Right atrium auricular region (tissue), 2 donors: ENCODE measurements at regions not wholly inside any gene's neighbourhood (a gene's known extent, or its start where the extent isn't known, plus 50 kb on each side); places are given as distances from the start of the nearest gene placed in this dataset.
A peak's percentile ranks its signal among the peaks of the same experiment; 100 is the strongest.

Source experiments
- DNase-seq: peaks from one replicate; pipeline ENCODE4 v3.0.0-alpha.2; 2019; ENCODE audit warnings: low spot score
- H3K27ac ChIP-seq, 2 donors: fragments of 200-600 bp; sonication (generic); 1 replicate in 1 of 2; 2 replicates in 1 of 2; pipeline ENCODE4 v1.5.1; 2016 to 2019
- H3K27me3 ChIP-seq, 2 donors: fragments of 200-600 bp; sonication (generic); one replicate each; pipeline versions ENCODE4 v1.5.1 to v1.6.0; 2017 to 2019
- H3K36me3 ChIP-seq: fragments of 200-600 bp; sonication (generic); one replicate; pipeline ENCODE4 v1.5.1; 2016
- H3K4me1 ChIP-seq, 2 donors: fragments of 200-600 bp; sonication (generic); one replicate each; pipeline versions ENCODE4 v1.5.1 to v1.6.0; 2017 to 2019
- H3K4me3 ChIP-seq, 2 donors: fragments of 200-600 bp; sonication (generic); 1 replicate in 1 of 2; 2 replicates in 1 of 2; pipeline ENCODE4 v1.5.1; 2017 to 2019; ENCODE audit warnings: mild to moderate bottlenecking in 1 of 2, moderate library complexity in 1 of 2
- H3K9me3 ChIP-seq, 2 donors: fragments of 200-600 bp; sonication (generic); one replicate each; pipeline ENCODE4 v1.5.1; 2019
- TF ChIP-seq, protein P1 (sequence below), 2 donors: fragments of 200-600 bp; sonication (generic); IDR thresholded peaks; one replicate each; pipeline ENCODE4 v1.5.1; 2019; ENCODE audit warnings: antibody characterized with exemption in 2 of 2

DNA sequence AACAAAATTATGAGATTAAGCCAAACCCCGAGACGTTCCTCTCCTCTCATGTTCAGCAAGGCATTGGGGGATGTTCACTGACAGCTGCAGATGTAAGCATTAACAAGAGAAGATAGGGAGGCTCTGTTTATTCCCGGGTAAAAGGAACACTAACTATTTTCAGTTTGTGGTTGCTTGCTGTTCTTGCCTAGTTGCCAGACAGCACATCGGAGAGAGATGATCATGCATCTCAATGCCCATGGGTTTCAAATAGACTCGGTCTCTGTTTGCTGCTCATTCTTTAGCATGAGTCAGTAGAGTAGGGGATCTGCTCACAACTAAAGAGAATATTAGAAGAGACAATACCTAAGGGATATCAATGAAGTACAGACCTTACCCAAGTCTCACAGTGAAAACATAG, 78.3 kb downstream of the TMEM100 start:
- DNase-seq: no peak
- H3K36me3 ChIP-seq: no peaks in the 10 kb centered on the region
- TF ChIP-seq, protein P1, sequence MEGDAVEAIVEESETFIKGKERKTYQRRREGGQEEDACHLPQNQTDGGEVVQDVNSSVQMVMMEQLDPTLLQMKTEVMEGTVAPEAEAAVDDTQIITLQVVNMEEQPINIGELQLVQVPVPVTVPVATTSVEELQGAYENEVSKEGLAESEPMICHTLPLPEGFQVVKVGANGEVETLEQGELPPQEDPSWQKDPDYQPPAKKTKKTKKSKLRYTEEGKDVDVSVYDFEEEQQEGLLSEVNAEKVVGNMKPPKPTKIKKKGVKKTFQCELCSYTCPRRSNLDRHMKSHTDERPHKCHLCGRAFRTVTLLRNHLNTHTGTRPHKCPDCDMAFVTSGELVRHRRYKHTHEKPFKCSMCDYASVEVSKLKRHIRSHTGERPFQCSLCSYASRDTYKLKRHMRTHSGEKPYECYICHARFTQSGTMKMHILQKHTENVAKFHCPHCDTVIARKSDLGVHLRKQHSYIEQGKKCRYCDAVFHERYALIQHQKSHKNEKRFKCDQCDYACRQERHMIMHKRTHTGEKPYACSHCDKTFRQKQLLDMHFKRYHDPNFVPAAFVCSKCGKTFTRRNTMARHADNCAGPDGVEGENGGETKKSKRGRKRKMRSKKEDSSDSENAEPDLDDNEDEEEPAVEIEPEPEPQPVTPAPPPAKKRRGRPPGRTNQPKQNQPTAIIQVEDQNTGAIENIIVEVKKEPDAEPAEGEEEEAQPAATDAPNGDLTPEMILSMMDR (IDR thresholded peaks at IDR 0.05): no peak
- no peaks in the 10 kb centered on the region for H3K9me3 ChIP-seq
- H3K4me1 ChIP-seq: peaks cover 0 to 5% of the 10 kb centered on the region in 2 donors
- no peaks in the 10 kb centered on the region for H3K27me3 ChIP-seq
- H3K27ac ChIP-seq: no peak overlapping the region
- H3K4me3 ChIP-seq: no peak overlapping the region

DNA sequence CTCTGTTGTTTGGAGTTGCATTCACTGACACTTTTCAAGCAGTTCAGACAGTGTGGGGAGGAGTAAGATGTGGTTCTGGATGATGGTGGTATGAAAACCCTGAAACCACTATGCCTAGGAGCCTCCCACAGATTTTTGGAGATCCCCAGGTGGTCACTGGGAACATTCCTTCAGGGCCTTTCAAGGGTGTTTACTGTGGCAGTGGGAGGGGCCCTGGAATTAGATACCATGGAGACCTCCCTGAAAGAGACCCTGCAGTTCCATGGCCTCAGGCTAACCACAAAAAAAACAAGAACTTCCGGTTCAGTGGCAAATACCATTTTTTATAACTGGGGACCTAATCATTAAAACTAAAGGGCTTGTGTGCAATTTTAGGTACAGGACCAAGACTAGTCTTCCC, 79.9 kb downstream of the TMEM100 start:
- H3K36me3 ChIP-seq: no peaks in the 10 kb centered on the region
- DNase-seq: no peak
- TF ChIP-seq, protein P1 (IDR thresholded peaks at IDR 0.05): no peak

DNA sequence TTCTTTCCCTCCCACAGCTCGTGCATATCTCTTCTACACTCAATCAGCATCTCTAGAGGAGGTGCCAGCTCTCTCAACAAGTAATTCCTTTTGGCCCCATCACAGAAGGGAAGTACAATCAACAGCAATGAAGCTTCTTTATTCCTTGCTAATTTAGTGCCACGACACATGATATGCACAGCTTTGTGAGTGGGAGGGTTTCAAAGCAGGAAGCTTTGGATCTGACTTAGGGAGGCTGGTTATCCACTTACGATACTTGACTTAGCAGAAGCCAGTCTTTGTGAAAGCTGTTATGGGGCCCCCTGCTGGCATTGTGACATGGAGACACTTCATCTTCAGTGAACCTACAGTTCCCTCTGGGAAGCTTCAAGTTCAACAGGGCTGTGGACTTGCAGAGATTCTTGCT, 81.0 kb downstream of the TMEM100 start:
- Histone ChIP-seq H3K27me3 (no peaks in the 10 kb centered on the region), H3K4me3 (no peak overlapping the region), H3K4me1 (peaks cover 0 to 10% of the 10 kb centered on the region in 2 donors), H3K9me3 (no peaks in the 10 kb centered on the region), H3K36me3 (no peaks in the 10 kb centered on the region), H3K27ac (no peak overlapping the region)
- TF ChIP-seq, protein P1 (IDR thresholded peaks at IDR 0.05): peak; percentile 47 to 73
- DNase-seq: peak; percentile 81

More for the DNA sequence above, 79.9 kb downstream of the TMEM100 start:
- Histone ChIP-seq H3K27me3 (no peaks in the 10 kb centered on the region), H3K4me1 (peaks cover 0 to 10% of the 10 kb centered on the region in 2 donors), H3K9me3 (no peaks in the 10 kb centered on the region), H3K4me3 (no peak overlapping the region), H3K27ac (no peak overlapping the region)

DNA sequence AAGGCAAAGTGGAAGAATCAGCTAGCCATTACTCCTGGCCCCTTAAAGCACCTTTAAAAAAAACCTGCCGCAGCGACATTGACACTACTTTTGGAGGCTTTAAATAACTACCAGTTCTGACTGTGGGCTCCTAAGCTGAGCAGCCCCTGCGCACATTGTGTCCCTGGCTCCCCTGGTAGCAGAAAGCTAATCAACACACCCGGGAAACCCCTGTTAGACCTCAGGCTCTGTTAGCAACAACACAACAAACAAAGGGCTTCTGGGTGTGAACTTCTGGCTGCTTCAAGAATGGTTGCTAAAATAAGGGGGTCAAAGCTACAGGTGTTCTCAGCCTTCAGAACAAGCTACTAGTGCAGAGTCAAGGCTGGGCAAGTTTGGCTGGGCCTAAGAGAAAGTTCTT, 83.6 kb downstream of the TMEM100 start:
- TF ChIP-seq, protein P1 (IDR thresholded peaks at IDR 0.05): no peak
- peak overlapping the region in 1 of 2 donors; percentile 2 for H3K27ac ChIP-seq
- H3K27me3 ChIP-seq: no peaks in the 10 kb centered on the region
- H3K36me3 ChIP-seq: no peaks in the 10 kb centered on the region
- DNase-seq: no peak
- peaks cover 0 to 21% of the 10 kb centered on the region in 2 donors for H3K4me1 ChIP-seq
- H3K9me3 ChIP-seq: no peaks in the 10 kb centered on the region
- no peak overlapping the region for H3K4me3 ChIP-seq

DNA sequence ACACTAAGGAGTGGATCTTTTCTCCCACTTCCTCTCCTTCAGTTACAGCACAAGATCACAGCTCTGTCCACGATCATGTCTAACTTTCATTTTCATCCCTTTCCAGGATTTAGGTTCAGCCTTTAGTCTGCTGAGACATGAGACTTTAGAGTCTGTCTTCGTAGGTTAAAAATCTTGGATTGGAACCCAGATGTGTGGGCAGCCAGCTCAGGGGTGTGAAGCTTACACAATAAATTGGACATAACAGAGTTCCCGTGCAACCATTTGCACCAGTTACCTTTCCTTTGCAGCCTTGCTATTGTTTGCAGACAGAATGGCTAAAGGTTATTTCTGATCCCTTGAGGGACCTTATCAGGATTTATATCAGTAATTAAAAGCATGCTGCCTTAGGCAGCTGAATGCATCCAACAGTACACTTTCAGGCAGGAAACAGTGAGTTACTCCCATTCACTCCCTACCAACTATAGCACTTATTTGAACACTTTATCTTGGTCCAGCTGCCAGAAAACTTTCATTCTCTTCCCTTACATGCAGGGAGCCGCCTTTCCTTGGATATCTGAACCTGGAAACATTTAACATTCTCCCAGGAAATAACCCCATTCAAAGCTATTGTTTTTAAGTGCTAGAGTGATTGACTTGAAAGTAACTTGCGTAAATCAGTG, 87.3 kb downstream of the TMEM100 start:
- Histone ChIP-seq H3K27ac (no peak overlapping the region), H3K27me3 (no peaks in the 10 kb centered on the region), H3K36me3 (no peaks in the 10 kb centered on the region), H3K4me3 (peak overlapping the region in 1 of 2 donors; percentile 9), H3K9me3 (no peaks in the 10 kb centered on the region), H3K4me1 (peaks cover 0 to 17% of the 10 kb centered on the region in 2 donors)
- DNase-seq: no peak
- TF ChIP-seq, protein P1 (IDR thresholded peaks at IDR 0.05): no peak

DNA sequence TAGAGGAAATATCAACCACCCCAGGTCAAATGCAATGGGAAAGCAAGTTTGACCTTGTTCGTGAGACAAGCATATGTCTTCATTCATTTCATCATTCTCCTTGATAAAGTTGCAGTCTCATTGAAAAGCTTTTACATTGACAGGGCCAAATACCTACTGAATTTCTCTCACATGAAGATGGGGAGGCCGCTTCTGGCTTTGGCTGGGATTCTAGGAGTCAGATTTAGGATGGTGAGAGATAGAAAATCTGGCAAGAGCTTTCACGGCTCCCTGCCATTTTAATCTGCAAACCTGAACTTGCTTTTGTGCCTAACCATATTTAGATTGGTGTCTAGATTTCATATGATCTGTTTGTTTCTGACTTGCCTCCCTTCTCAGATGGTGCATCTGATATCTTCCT, 88.0 kb downstream of the TMEM100 start:
- Histone ChIP-seq H3K27ac (no peak overlapping the region), H3K27me3 (no peaks in the 10 kb centered on the region), H3K4me1 (peaks cover 0 to 17% of the 10 kb centered on the region in 2 donors), H3K36me3 (no peaks in the 10 kb centered on the region), H3K4me3 (no peak overlapping the region), H3K9me3 (no peaks in the 10 kb centered on the region)
- TF ChIP-seq, protein P1 (IDR thresholded peaks at IDR 0.05): no peak
- DNase-seq: no peak
